Spleen (tissue), 11 donors: ENCODE measurements at regions not wholly inside any gene's neighbourhood (a gene's known extent, or its start where the extent isn't known, plus 50 kb on each side); places are given as distances from the start of the nearest gene placed in this dataset.

Source experiments
- DNase-seq: peaks from one replicate; pipeline ENCODE4 v3.0.0-alpha.2; 2020
- H3K27ac ChIP-seq, 8 donors: fragments of 200-600 bp; sonication (generic) in 7 of 8; 1 replicate in 4 of 8; 2 replicates in 4 of 8; pipeline versions ENCODE4 v1.5.0 to v1.8.0; 2016 to 2021; ENCODE audit warnings: inconsistent platforms in 4 of 8, mild to moderate bottlenecking in 4 of 8, moderate library complexity in 1 of 8
- H3K27me3 ChIP-seq, 7 donors: fragments of 200-600 bp; sonication (generic) in 6 of 7; replicated peaks in 1 of 7; 1 replicate in 4 of 7; 2 replicates in 3 of 7; pipeline versions ENCODE4 v1.5.0 to v1.8.0; 2016 to 2021; ENCODE audit warnings: inconsistent platforms in 3 of 7, mild to moderate bottlenecking in 1 of 7
- H3K36me3 ChIP-seq, 6 donors: fragments of 200-600 bp; sonication (generic) in 5 of 6; 1 replicate in 4 of 6; 2 replicates in 2 of 6; pipeline versions ENCODE4 v1.5.0 to v1.8.0; 2016 to 2021; ENCODE audit warnings: inconsistent platforms in 2 of 6
- H3K4me1 ChIP-seq, 6 donors: fragments of 200-600 bp; sonication (generic) in 5 of 6; 1 replicate in 3 of 6; 2 replicates in 3 of 6; pipeline versions ENCODE4 v1.5.0 to v1.8.0; 2016 to 2021; ENCODE audit warnings: inconsistent platforms in 3 of 6
- H3K4me3 ChIP-seq, 8 donors: fragments of 200-600 bp; sonication (generic) in 7 of 8; 1 replicate in 4 of 8; 2 replicates in 4 of 8; pipeline versions ENCODE4 v1.5.0 to v1.8.0; 2016 to 2021; ENCODE audit warnings: inconsistent platforms in 4 of 8, mild to moderate bottlenecking in 4 of 8, moderate library complexity in 2 of 8
- H3K9me3 ChIP-seq, 8 donors: fragments of 200-600 bp; sonication (generic) in 7 of 8; 1 replicate in 4 of 8; 2 replicates in 4 of 8; pipeline versions ENCODE4 v1.5.0 to v1.8.0; 2016 to 2021; ENCODE audit warnings: inconsistent platforms in 4 of 8
- POLR2A ChIP-seq, 3 donors: fragments of 450-650 bp; IDR thresholded peaks; one replicate each; pipeline ENCODE4 v1.5.1; 2017; ENCODE audit warnings: antibody characterized with exemption in 3 of 3, mild to moderate bottlenecking in 1 of 3
- POLR2AphosphoS5 ChIP-seq, 3 donors: sonication (generic); formaldehyde crosslinking; IDR thresholded peaks; one replicate each; pipeline ENCODE4 v1.5.1; 2017; ENCODE audit warnings: antibody characterized with exemption in 3 of 3
- WGBS, 5 donors: extraction: QIAGEN DNeasy Blood & Tissue Kit in 3 of 5; methylation state at CpG; one replicate each; pipeline versions ENCODE4 v1.1.5 to v1.1.7; 2013 to 2018; 5-methylcytosine and 5-hydroxymethylcytosine counted together
- intact Hi-C: fragments of 100-400 bp; cut with DNase I; formaldehyde crosslinking; loops from one replicate; pipeline ENCODE4 v1.15.0; 2023; ENCODE audit warnings: low total_unique reads
- TF ChIP-seq, protein P1 (sequence below), 11 experiments: fragments of 200-600 bp in 7 of 11; fragments of 450-650 bp in 4 of 11; sonication (generic) in 4 of 11; IDR thresholded peaks in 8 of 11; conservative IDR thresholded peaks in 3 of 11; 1 replicate in 7 of 11; 2 replicates in 4 of 11; pipeline versions ENCODE4 v1.4.0 to v1.8.0; 2016 to 2021; ENCODE audit warnings: antibody characterized with exemption in 11 of 11, inconsistent platforms in 4 of 11, mild to moderate bottlenecking in 1 of 11
- donor health status: healthy with polysubstance abuse.
- donor health status: DM: no; HTN: no; CAD: no; lungs with moderate emphysema.
- donor health status: DM: no; HTN: no; CAD: no.
- donor health status: Bipolar disorder and iron deficiency.
- donor health status: healthy.
- donor health status: DM: no; HTN: no; CAD: no.
- donor health status: DM: yes; HTN: yes; CAD: no.

DNA sequence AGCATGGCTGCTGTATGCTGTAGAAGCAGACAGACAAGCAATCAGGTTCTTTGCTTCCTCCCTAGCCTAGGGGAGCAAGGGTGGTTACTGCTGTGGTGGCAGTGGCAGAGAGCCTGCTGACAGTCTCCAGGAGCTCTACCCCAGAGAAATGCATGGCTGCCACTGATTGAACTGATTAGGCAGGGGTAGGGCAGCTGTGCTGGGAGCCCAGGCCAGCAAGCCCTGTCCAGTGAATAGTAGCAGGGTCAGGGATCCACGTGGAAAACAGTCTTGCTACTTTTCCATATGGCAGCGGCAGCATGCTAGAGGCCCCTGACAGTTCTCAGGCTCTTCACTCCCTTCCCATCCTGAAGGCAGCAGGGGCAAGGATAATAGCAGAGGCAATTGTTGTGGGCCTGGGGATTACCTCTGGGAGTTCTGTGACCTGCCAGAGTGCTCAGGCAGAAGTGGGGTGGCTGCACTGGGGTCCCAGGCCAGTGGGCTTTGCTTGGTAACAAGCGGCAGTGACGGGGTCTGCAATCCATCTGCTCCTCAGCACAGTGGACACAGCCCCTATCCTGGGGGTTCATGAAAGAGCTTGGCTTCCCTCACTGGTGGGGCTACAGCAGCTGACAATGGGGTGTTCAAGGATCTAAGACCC, 558.8 kb upstream of the GHITM start:
- no peak for DNase-seq
- TF ChIP-seq POLR2A (IDR thresholded peaks at IDR 0.05) (no peak), POLR2AphosphoS5 (IDR thresholded peaks at IDR 0.05) (no peak)
- TF ChIP-seq, protein P1, sequence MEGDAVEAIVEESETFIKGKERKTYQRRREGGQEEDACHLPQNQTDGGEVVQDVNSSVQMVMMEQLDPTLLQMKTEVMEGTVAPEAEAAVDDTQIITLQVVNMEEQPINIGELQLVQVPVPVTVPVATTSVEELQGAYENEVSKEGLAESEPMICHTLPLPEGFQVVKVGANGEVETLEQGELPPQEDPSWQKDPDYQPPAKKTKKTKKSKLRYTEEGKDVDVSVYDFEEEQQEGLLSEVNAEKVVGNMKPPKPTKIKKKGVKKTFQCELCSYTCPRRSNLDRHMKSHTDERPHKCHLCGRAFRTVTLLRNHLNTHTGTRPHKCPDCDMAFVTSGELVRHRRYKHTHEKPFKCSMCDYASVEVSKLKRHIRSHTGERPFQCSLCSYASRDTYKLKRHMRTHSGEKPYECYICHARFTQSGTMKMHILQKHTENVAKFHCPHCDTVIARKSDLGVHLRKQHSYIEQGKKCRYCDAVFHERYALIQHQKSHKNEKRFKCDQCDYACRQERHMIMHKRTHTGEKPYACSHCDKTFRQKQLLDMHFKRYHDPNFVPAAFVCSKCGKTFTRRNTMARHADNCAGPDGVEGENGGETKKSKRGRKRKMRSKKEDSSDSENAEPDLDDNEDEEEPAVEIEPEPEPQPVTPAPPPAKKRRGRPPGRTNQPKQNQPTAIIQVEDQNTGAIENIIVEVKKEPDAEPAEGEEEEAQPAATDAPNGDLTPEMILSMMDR (IDR thresholded peaks at IDR 0.05 in 8 of 11, conservative IDR thresholded peaks at IDR 0.05 in 3 of 11), result no peak
- intact Hi-C loops, result no loop called here
- Histone ChIP-seq H3K27me3 (no peaks in the 10 kb centered on the region), H3K36me3 (no peaks in the 10 kb centered on the region), H3K4me3 (no peak overlapping the region), H3K4me1 (no peaks in the 10 kb centered on the region), H3K27ac (no peak overlapping the region), H3K9me3 (peaks cover 0 to 42% (median 16%) of the 10 kb centered on the region in 8 donors)
- 75 to 91% (median 82%) methylated on average over 2 to 4 of the region's 4 CpGs for WGBS, 5 donors

GRCh38 chr10:83582407-83583095, 556.8 kb upstream of the GHITM start:
- Histone ChIP-seq H3K4me3 (no peak overlapping the region), H3K27me3 (no peaks in the 10 kb centered on the region), H3K9me3 (peaks cover 0 to 30% (median 10%) of the 10 kb centered on the region in 8 donors), H3K4me1 (no peaks in the 10 kb centered on the region), H3K27ac (no peak overlapping the region), H3K36me3 (no peaks in the 10 kb centered on the region)
- intact Hi-C loops, result no loop called here
- no peak for TF ChIP-seq POLR2A (IDR thresholded peaks at IDR 0.05)
- TF ChIP-seq, protein P1 (IDR thresholded peaks at IDR 0.05 in 8 of 11, conservative IDR thresholded peaks at IDR 0.05 in 3 of 11), result no peak
- no peak for TF ChIP-seq POLR2AphosphoS5 (IDR thresholded peaks at IDR 0.05)
- DNase-seq, result no peak
- 50 to 65% (median 53%) methylated on average over 3 of the region's 3 CpGs for WGBS, 5 donors

DNA sequence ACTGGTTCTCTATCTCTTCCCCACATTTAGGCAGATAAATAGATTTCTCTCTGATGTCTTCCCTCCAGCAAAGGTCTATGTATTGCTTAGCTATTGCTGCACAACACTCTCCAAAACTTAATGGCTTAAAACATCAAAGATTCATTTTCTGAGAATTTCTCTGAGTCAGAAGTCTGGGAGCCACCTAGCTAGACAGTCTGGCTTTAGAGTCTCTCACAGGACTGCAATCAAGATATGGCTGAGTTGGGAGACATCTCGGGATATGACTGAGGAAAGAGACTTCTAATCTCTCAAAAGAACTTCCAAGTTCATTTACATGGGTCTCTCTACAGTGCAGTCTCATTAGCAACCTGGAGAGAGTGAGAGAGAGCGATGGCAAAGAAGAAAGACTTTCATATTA, 553.6 kb upstream of the GHITM start:
- intact Hi-C loops, result no loop called here
- Histone ChIP-seq H3K9me3 (peaks cover 0 to 5% (median 0%) of the 10 kb centered on the region in 8 donors), H3K27me3 (no peaks in the 10 kb centered on the region), H3K4me3 (no peak overlapping the region), H3K36me3 (no peaks in the 10 kb centered on the region), H3K4me1 (no peaks in the 10 kb centered on the region), H3K27ac (no peak overlapping the region)
- TF ChIP-seq, protein P1 (IDR thresholded peaks at IDR 0.05 in 8 of 11, conservative IDR thresholded peaks at IDR 0.05 in 3 of 11), result no peak
- no peak for TF ChIP-seq POLR2A (IDR thresholded peaks at IDR 0.05)
- TF ChIP-seq POLR2AphosphoS5 (IDR thresholded peaks at IDR 0.05), result no peak
- WGBS, 5 donors, result 67 to 76% (median 74%) methylated on average over 2 of the region's 2 CpGs
- no peak for DNase-seq

- Histone ChIP-seq H3K27me3 (no peaks in the 10 kb centered on the region), H3K4me3 (no peak overlapping the region), H3K27ac (no peak overlapping the region), H3K9me3 (peaks cover 0 to 53% (median 35%) of the 10 kb centered on the region in 8 donors), H3K4me1 (no peaks in the 10 kb centered on the region), H3K36me3 (no peaks in the 10 kb centered on the region)
- intact Hi-C loops, result no loop called here
- no peak for DNase-seq
- WGBS, 5 donors, result 77 to 93% (median 86%) methylated on average over 1 of the region's 1 CpG
- no peak for TF ChIP-seq POLR2A (IDR thresholded peaks at IDR 0.05)
- no peak for TF ChIP-seq POLR2AphosphoS5 (IDR thresholded peaks at IDR 0.05)
- TF ChIP-seq, protein P1 (IDR thresholded peaks at IDR 0.05 in 8 of 11, conservative IDR thresholded peaks at IDR 0.05 in 3 of 11), result no peak
Observed at GRCh38 chr10:83592337-83592935, 546.9 kb upstream of the GHITM start.
